OCI-LY1 (cell line): ENCODE measurements at regions not wholly inside any gene's neighbourhood (a gene's known extent, or its start where the extent isn't known, plus 50 kb on each side); places are given as distances from the start of the nearest gene placed in this dataset.

Source experiments
- H2AFZ ChIP-seq: fragments of 200-600 bp; sonication (generic), shearing (Covaris generic); 2 replicates; pipeline ENCODE4 v1.6.0; 2014; ENCODE audit warnings: antibody characterized with exemption, mild to moderate bottlenecking, low read length
- H3F3A ChIP-seq: fragments of 200-600 bp; sonication (generic), shearing (Covaris generic); 2 replicates; pipeline ENCODE4 v1.6.0; 2014; ENCODE audit warnings: mild to moderate bottlenecking, antibody characterized with exemption, low read length, moderate library complexity; ENCODE audit not compliant: insufficient read depth
- H3K27ac ChIP-seq: fragments of 200-600 bp; sonication (generic); 2 replicates; pipeline ENCODE4 v1.5.1; 2014; ENCODE audit warnings: low read length, mixed run types, mild to moderate bottlenecking, low read depth; ENCODE audit not compliant: poor library complexity, severe bottlenecking
- H3K27me3 ChIP-seq: fragments of 200-600 bp; sonication (generic); 2 replicates; pipeline ENCODE4 v1.6.0; 2014; ENCODE audit warnings: antibody characterized with exemption, mild to moderate bottlenecking, low read length, moderate library complexity; ENCODE audit not compliant: insufficient read depth
- H3K36me3 ChIP-seq: fragments of 200-600 bp; sonication (generic); 2 replicates; pipeline ENCODE4 v1.6.1; 2014; ENCODE audit warnings: mild to moderate bottlenecking, antibody characterized with exemption, low read length, moderate library complexity, mixed read lengths; ENCODE audit not compliant: insufficient read depth
- H3K4me1 ChIP-seq: fragments of 200-600 bp; sonication (generic); 2 replicates; pipeline ENCODE4 v1.5.1; 2014; ENCODE audit warnings: mild to moderate bottlenecking, low read length, moderate library complexity; ENCODE audit not compliant: insufficient read depth, severe bottlenecking
- H3K4me2 ChIP-seq: fragments of 200-600 bp; sonication (generic), shearing (Covaris generic); 2 replicates; pipeline ENCODE4 v1.6.1; 2014; ENCODE audit warnings: low read length
- H3K4me3 ChIP-seq: fragments of 200-600 bp; sonication (generic); 2 replicates; pipeline ENCODE4 v1.5.1; 2014; ENCODE audit warnings: low read length, low read depth, mild to moderate bottlenecking, mixed read lengths; ENCODE audit not compliant: poor library complexity, severe bottlenecking
- H3K79me2 ChIP-seq: fragments of 200-600 bp; shearing (Covaris generic); 2 replicates; pipeline ENCODE4 v1.6.1; 2016; ENCODE audit warnings: mixed run types, low read length, mixed read lengths; ENCODE audit not compliant: insufficient read depth
- H3K9ac ChIP-seq: fragments of 200-600 bp; sonication (generic), shearing (Covaris generic); 2 replicates; pipeline ENCODE4 v1.6.1; 2014; ENCODE audit warnings: mild to moderate bottlenecking, low read length, mixed read lengths
- H3K9me2 ChIP-seq: fragments of 200-600 bp; sonication (generic), shearing (Covaris generic); 2 replicates; pipeline ENCODE4 v1.6.1; 2014; ENCODE audit warnings: low read depth, mild to moderate bottlenecking, low read length, mixed read lengths
- H3K9me3 ChIP-seq: fragments of 200-600 bp; shearing (Covaris generic); 2 replicates; pipeline ENCODE4 v1.6.1; 2014; ENCODE audit warnings: low read length, mixed read lengths
- H4K20me1 ChIP-seq: fragments of 200-600 bp; sonication (generic), shearing (Covaris generic); 2 replicates; pipeline ENCODE4 v1.6.0; 2016; ENCODE audit warnings: mild to moderate bottlenecking, low read length; ENCODE audit not compliant: insufficient read depth
- CTCF ChIP-seq: fragments of 200-600 bp; sonication (generic), shearing (Covaris generic); IDR thresholded peaks from 2 replicates; pipeline ENCODE4 v1.5.1; 2017; ENCODE audit warnings: mild to moderate bottlenecking, antibody characterized with exemption, low read length, moderate library complexity, mixed read lengths
- EZH2 ChIP-seq: fragments of 200-600 bp; sonication (generic), shearing (Covaris generic); IDR thresholded peaks from 2 replicates; pipeline ENCODE4 v1.8.0; 2017; ENCODE audit warnings: borderline replicate concordance, mixed run types, mild to moderate bottlenecking, antibody characterized with exemption, low read length, moderate library complexity, mixed read lengths

- H3K27ac ChIP-seq = no peak overlapping the region
- H3F3A ChIP-seq = no peaks in the 10 kb centered on the region
- H3K79me2 ChIP-seq = no peaks in the 10 kb centered on the region
- H4K20me1 ChIP-seq = no peaks in the 10 kb centered on the region
- H3K9ac ChIP-seq = no peak overlapping the region
- H3K36me3 ChIP-seq = no peaks in the 10 kb centered on the region
- no peak overlapping the region for H2AFZ ChIP-seq
- no peaks in the 10 kb centered on the region for H3K9me2 ChIP-seq
- H3K4me1 ChIP-seq = no peaks in the 10 kb centered on the region
- no peak overlapping the region for H3K4me2 ChIP-seq
- H3K9me3 ChIP-seq = no peaks in the 10 kb centered on the region
- H3K27me3 ChIP-seq = peaks cover 3% of the 10 kb centered on the region; the same call in 1 of the 2 replicates
- H3K4me3 ChIP-seq = no peak overlapping the region
- TF ChIP-seq CTCF = no peak
- TF ChIP-seq EZH2 = no peak
These were observed 78.8 kb upstream of the WDR26 start for GRCh38 chr1:224513383-224513782.

- TF ChIP-seq CTCF (peak; percentile 97), EZH2 (no peak)
- Histone ChIP-seq H4K20me1 (no peaks in the 10 kb centered on the region), H3K9me2 (no peaks in the 10 kb centered on the region), H3K27me3 (peaks cover 3% of the 10 kb centered on the region; the same call in 1 of the 2 replicates), H3K9me3 (no peaks in the 10 kb centered on the region), H2AFZ (no peak overlapping the region), H3K4me2 (no peak overlapping the region), H3K4me1 (no peaks in the 10 kb centered on the region), H3K36me3 (no peaks in the 10 kb centered on the region), H3K9ac (no peak overlapping the region), H3K79me2 (no peaks in the 10 kb centered on the region), H3F3A (no peaks in the 10 kb centered on the region), H3K27ac (no peak overlapping the region), H3K4me3 (no peak overlapping the region)
These were observed 79.2 kb upstream of the WDR26 start for GRCh38 chr1:224513787-224514209.

GRCh38 chr1:224517171-224517570 lies 82.6 kb upstream of the WDR26 start:
- no peaks in the 10 kb centered on the region for H3K4me1 ChIP-seq
- no peaks in the 10 kb centered on the region for H3K9me2 ChIP-seq
- H4K20me1 ChIP-seq = no peaks in the 10 kb centered on the region
- H3K27me3 ChIP-seq = peaks cover 3% of the 10 kb centered on the region; the same call in 1 of the 2 replicates
- TF ChIP-seq CTCF (no peak), EZH2 (no peak)
- H3F3A ChIP-seq = no peaks in the 10 kb centered on the region
- no peaks in the 10 kb centered on the region for H3K9me3 ChIP-seq
- H3K36me3 ChIP-seq = no peaks in the 10 kb centered on the region
- no peak overlapping the region for H3K4me3 ChIP-seq
- no peak overlapping the region for H3K27ac ChIP-seq
- H3K79me2 ChIP-seq = no peaks in the 10 kb centered on the region
- H3K4me2 ChIP-seq = no peak overlapping the region
- H2AFZ ChIP-seq = no peak overlapping the region
- no peak overlapping the region for H3K9ac ChIP-seq
